ENCODE measurements at regions not wholly inside any gene's neighbourhood (a gene's known extent, or its start where the extent isn't known, plus 50 kb on each side); places are given as distances from the start of the nearest gene placed in this dataset.

DNA sequence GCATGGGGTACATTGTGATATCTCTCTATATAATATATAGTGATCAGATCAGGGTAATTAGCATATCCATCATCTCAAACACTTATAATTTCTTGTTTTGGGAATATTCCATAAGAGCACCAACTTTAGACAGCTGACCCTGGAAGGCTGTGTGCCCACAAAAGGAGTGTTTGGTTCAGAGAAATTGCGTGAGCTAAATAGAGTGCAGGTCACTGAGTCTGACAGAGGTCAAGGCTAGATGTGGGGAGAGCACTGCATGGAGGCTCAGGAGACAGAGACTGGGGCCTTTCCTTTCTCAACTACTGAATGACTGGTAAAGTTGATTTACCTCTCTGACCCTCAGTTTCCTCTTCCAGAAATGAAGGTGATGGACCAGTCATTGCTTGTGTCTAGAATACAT lies 114.9 kb upstream of the ADGRF1 start:
- Histone ChIP-seq H3K9ac (ENCODE audit: insufficient read length) (no peak overlapping the region), H3K36me3 (ENCODE audit: insufficient read depth, low read length) (no peaks in the 10 kb centered on the region), H3K27ac (no peak overlapping the region), H3K4me3 (no peak overlapping the region), H3K9me3 (ENCODE audit: low read depth, low read length) (no peaks in the 10 kb centered on the region)
- no peak for DNase-seq (ENCODE audit: low read depth, low spot score)
- no peak for TF ChIP-seq POLR2AphosphoS5 (IDR thresholded peaks at IDR 0.05; ENCODE audit: borderline replicate concordance, low read depth, low read length)
- no peak for TF ChIP-seq EZH2 (IDR thresholded peaks at IDR 0.05)
- no peak for TF ChIP-seq FOXP2 (optimal IDR thresholded peaks at IDR 0.05; ENCODE audit: control extremely low read depth, extremely low read length, insufficient read depth)

DNA sequence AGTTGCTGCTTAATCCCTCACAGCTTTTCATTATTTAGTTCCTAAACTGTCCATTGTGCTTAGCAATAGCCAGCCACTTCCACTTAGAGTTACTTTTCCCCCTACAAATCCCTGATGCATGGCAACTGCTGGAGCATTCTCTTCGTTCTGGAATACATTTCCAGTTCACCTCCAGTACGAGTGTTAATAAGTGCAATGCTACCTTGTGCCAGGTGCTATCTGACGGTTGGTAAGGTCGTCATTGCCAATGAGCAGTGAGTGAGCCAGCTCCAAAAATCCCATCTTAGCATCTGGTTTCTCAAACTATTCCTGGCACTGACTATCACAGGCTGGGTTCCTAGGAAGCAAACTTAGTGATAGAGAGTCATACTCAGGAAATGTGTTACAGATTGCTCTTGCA lies 114.1 kb upstream of the ADGRF1 start:
- no peak for TF ChIP-seq EZH2 (IDR thresholded peaks at IDR 0.05)
- Histone ChIP-seq H3K4me3 (no peak overlapping the region), H3K27ac (no peak overlapping the region), H3K9ac (ENCODE audit: insufficient read length) (no peak overlapping the region), H3K9me3 (ENCODE audit: low read depth, low read length) (no peaks in the 10 kb centered on the region), H3K36me3 (ENCODE audit: insufficient read depth, low read length) (no peaks in the 10 kb centered on the region)
- no peak for DNase-seq (ENCODE audit: low read depth, low spot score)

DNA sequence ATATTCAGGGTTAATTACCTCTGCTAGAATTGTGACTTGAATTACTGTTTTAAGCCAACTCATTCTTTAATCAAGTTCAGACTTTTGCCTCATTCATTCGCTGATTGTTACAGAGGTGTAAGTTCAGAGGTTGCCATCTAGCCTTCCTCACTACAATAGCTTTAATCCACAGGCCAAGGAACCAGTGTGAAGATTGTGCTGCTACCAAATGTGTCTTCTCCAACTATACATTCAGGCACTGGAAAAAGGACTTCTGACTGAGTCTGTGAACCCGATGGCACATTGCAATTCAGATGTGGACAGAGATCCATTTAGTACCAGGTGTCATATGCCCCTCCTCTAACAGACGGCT lies 111.2 kb upstream of the ADGRF1 start:
- Histone ChIP-seq H3K9ac (ENCODE audit: insufficient read length) (no peak overlapping the region), H3K27ac (no peak overlapping the region), H3K4me3 (no peak overlapping the region), H3K9me3 (ENCODE audit: low read depth, low read length) (no peaks in the 10 kb centered on the region), H3K36me3 (ENCODE audit: insufficient read depth, low read length) (no peaks in the 10 kb centered on the region)
- DNase-seq (ENCODE audit: low read depth, low spot score), result no peak
- TF ChIP-seq FOXP2 (optimal IDR thresholded peaks at IDR 0.05; ENCODE audit: control extremely low read depth, extremely low read length, insufficient read depth), result no peak
- no peak for TF ChIP-seq EZH2 (IDR thresholded peaks at IDR 0.05)
- TF ChIP-seq POLR2AphosphoS5 (IDR thresholded peaks at IDR 0.05; ENCODE audit: borderline replicate concordance, low read depth, low read length), result no peak

DNA sequence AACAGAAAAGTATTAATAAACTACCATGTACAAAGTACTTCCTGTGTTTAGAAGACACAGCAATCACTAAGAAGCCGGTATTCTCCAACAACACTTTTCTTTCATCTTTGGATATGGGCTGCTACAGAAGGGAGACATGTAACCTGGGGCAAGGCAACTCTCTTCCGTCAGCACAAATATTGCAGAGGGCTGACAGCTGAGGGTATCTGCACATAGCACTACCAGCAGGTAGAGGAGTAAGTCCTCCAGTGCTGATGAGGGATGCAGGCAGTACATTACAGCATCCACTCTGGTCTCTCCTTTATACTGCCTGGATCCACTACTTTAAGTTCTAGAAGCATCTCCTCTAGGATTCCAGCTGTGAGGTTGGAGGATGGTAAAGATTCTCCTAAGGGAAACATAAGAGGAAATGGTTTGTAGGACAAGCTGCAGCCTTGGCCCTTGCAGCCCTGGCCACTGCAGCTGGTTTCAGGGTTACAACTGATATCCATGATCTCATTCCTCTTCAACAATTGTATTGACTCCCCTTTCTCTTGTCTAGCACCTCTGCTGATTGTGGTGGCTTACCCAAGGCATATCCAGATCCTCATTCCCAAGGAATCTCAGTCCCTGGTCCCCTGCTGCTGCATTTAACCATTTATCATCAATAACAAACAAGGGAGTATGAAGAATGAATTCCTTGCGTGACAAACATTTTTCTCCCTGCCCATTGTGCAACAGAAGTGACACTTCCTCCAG lies 110.7 kb upstream of the ADGRF1 start:
- Histone ChIP-seq H3K27ac (no peak overlapping the region), H3K36me3 (ENCODE audit: insufficient read depth, low read length) (no peaks in the 10 kb centered on the region), H3K4me3 (no peak overlapping the region), H3K9ac (ENCODE audit: insufficient read length) (no peak overlapping the region), H3K9me3 (ENCODE audit: low read depth, low read length) (no peaks in the 10 kb centered on the region)
- TF ChIP-seq EZH2 (IDR thresholded peaks at IDR 0.05), result no peak
- TF ChIP-seq FOXP2 (optimal IDR thresholded peaks at IDR 0.05; ENCODE audit: control extremely low read depth, extremely low read length, insufficient read depth), result no peak
- TF ChIP-seq POLR2AphosphoS5 (IDR thresholded peaks at IDR 0.05; ENCODE audit: borderline replicate concordance, low read depth, low read length), result no peak
- DNase-seq (ENCODE audit: low read depth, low spot score), result no peak

DNA sequence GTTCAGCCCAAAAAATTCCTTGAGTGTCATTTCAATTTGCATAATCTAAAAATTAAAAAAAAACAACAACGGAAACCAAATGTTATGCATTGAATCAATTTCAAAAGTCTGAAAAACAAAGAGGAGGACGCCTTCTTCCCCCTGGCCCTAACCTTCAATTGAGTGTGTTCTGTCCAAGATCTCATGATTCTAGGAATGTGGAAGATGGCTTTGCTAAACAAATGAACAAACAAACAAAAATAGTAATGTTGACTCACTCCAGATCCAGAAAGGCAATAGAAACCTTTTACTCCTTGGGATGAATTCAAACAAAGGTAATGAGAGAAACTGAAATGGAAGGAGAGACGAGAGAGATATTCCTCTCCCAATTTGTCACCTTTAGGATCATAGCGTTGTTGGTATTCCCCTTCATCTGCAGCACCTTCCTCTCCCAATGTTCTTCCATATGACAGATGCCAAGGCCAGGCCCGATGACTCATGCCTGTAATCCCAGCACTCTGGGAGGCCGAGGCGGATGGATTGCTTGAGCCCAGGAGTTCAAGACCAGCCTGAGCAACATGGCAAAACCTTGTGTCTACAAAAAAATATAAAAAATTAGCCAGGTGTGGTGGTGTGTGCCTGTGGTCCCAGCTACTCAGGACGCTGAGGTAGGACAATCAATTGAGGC lies 109.2 kb upstream of the ADGRF1 start:
- H3K27ac ChIP-seq, result no peak overlapping the region
- H3K9ac ChIP-seq (ENCODE audit: insufficient read length), result no peak overlapping the region
- H3K9me3 ChIP-seq (ENCODE audit: low read depth, low read length), result no peaks in the 10 kb centered on the region
- no peak for DNase-seq (ENCODE audit: low read depth, low spot score)
- TF ChIP-seq FOXP2 (optimal IDR thresholded peaks at IDR 0.05; ENCODE audit: control extremely low read depth, extremely low read length, insufficient read depth) (no peak), POLR2AphosphoS5 (IDR thresholded peaks at IDR 0.05; ENCODE audit: borderline replicate concordance, low read depth, low read length) (no peak), EZH2 (IDR thresholded peaks at IDR 0.05) (no peak)
- H3K4me3 ChIP-seq, result no peak overlapping the region
- no peaks in the 10 kb centered on the region for H3K36me3 ChIP-seq (ENCODE audit: insufficient read depth, low read length)

DNA sequence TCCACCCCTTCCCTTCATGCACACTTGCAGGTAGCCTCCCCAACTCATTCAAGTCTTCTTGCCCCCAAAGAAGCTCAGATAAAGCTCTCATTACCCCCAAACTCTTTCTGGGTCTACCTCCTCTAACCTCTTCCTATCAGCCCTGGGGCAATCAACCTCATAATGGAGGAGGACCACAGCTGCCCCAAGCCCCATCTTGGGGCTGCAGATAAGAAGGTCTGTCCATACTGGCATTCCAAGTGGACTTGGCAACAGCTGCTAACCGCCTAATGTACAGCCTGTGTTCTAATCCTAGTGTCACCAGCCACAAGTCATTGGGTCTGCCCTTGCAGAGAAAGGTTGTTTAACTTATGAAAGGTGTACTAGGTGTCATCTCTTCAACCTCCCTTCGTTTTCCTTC lies 107.4 kb upstream of the ADGRF1 start:
- Histone ChIP-seq H3K9me3 (ENCODE audit: low read depth, low read length) (no peaks in the 10 kb centered on the region), H3K27ac (no peak overlapping the region), H3K4me3 (no peak overlapping the region), H3K36me3 (ENCODE audit: insufficient read depth, low read length) (no peaks in the 10 kb centered on the region), H3K9ac (ENCODE audit: insufficient read length) (no peak overlapping the region)
- no peak for DNase-seq (ENCODE audit: low read depth, low spot score)
- no peak for TF ChIP-seq POLR2AphosphoS5 (IDR thresholded peaks at IDR 0.05; ENCODE audit: borderline replicate concordance, low read depth, low read length)
- TF ChIP-seq FOXP2 (optimal IDR thresholded peaks at IDR 0.05; ENCODE audit: control extremely low read depth, extremely low read length, insufficient read depth), result no peak
- TF ChIP-seq EZH2 (IDR thresholded peaks at IDR 0.05), result no peak

DNA sequence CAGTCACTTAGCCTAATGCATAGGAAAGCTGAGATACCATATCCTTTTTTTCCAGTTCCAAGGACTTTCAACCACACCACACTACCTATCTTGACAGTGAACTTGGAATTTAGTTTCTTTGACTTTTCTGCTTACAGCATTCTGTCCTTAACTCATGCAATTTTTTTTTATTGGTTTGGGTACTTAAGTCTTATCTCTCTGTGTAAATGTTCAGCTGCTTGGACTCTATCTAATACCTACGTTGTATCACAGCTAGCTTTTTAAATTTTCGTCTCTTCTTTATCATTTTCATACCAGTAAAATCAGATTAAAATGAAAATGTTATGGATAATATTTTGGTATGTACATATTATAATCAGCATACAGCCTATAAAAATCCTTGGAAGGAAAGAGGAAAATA lies 106.9 kb upstream of the ADGRF1 start:
- Histone ChIP-seq H3K9me3 (ENCODE audit: low read depth, low read length) (no peaks in the 10 kb centered on the region), H3K4me3 (no peak overlapping the region), H3K9ac (ENCODE audit: insufficient read length) (no peak overlapping the region), H3K27ac (no peak overlapping the region), H3K36me3 (ENCODE audit: insufficient read depth, low read length) (no peaks in the 10 kb centered on the region)
- DNase-seq (ENCODE audit: low read depth, low spot score), result no peak
- no peak for TF ChIP-seq EZH2 (IDR thresholded peaks at IDR 0.05)
- no peak for TF ChIP-seq POLR2AphosphoS5 (IDR thresholded peaks at IDR 0.05; ENCODE audit: borderline replicate concordance, low read depth, low read length)
- no peak for TF ChIP-seq FOXP2 (optimal IDR thresholded peaks at IDR 0.05; ENCODE audit: control extremely low read depth, extremely low read length, insufficient read depth)

DNA sequence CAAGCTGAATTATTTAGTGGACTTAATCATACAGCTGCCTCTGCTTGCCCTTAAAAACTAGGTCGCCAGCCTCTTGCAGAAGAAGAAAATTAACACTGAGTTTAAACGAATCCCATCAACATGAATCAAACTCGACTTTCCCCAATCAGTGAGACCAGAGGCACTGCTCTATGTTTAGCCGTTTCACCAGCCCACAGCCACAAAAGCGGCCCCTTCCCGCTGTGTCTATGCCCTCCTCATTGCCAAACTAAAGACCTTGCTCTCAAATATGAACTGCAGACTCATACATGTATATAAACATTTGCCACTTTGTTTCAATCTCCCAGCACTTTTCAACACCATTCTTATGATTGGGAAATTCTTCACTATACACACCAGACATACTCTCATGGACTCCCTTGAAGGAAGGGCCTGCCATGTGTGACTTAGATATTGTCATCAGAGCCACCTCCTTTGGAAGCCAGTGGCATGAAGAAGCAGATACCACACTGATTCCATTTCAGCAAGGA lies 105.8 kb upstream of the ADGRF1 start:
- Histone ChIP-seq H3K4me3 (no peak overlapping the region), H3K9me3 (ENCODE audit: low read depth, low read length) (no peaks in the 10 kb centered on the region), H3K36me3 (ENCODE audit: insufficient read depth, low read length) (no peaks in the 10 kb centered on the region), H3K9ac (ENCODE audit: insufficient read length) (no peak overlapping the region), H3K27ac (no peak overlapping the region)
- no peak for DNase-seq (ENCODE audit: low read depth, low spot score)
- TF ChIP-seq POLR2AphosphoS5 (IDR thresholded peaks at IDR 0.05; ENCODE audit: borderline replicate concordance, low read depth, low read length) (no peak), FOXP2 (optimal IDR thresholded peaks at IDR 0.05; ENCODE audit: control extremely low read depth, extremely low read length, insufficient read depth) (no peak), EZH2 (IDR thresholded peaks at IDR 0.05) (no peak)

Data from SK-N-MC (cell line).